ENCODE measurements at regions not wholly inside any gene's neighbourhood (a gene's known extent, or its start where the extent isn't known, plus 50 kb on each side); places are given as distances from the start of the nearest gene placed in this dataset.

GRCh38 chr6:25002326-25003091 lies 66.7 kb upstream of the RIPOR2 start:
- peak overlapping the region; percentile 33 for H3K27ac Mint-ChIP-seq
- H3K4me1 Mint-ChIP-seq (ENCODE audit: unreplicated experiment): peaks cover 10% of the 10 kb centered on the region
- DNase-seq (ENCODE audit: extremely low spot score, unreplicated experiment): no peak
- H3K36me3 Mint-ChIP-seq: no peaks in the 10 kb centered on the region
- TF ChIP-seq CTCF (conservative IDR thresholded peaks at IDR 0.05): no peak
- H3K27me3 Mint-ChIP-seq: no peaks in the 10 kb centered on the region
- H3K9me3 Mint-ChIP-seq: no peaks in the 10 kb centered on the region
- peak overlapping the region; percentile 26 for H3K4me3 Mint-ChIP-seq

- Mint-ChIP-seq H3K27me3 (no peaks in the 10 kb centered on the region), H3K27ac (no peak overlapping the region), H3K4me3 (no peak overlapping the region), H3K9me3 (no peaks in the 10 kb centered on the region), H3K36me3 (no peaks in the 10 kb centered on the region), H3K4me1 (ENCODE audit: unreplicated experiment) (peaks cover 10% of the 10 kb centered on the region)
- no peak for TF ChIP-seq CTCF (conservative IDR thresholded peaks at IDR 0.05)
- no peak for DNase-seq (ENCODE audit: extremely low spot score, unreplicated experiment)
These were observed 68.6 kb upstream of the RIPOR2 start for GRCh38 chr6:25004357-25004756.

- Mint-ChIP-seq H3K27ac (no peak overlapping the region), H3K27me3 (no peaks in the 10 kb centered on the region), H3K9me3 (no peaks in the 10 kb centered on the region), H3K36me3 (no peaks in the 10 kb centered on the region), H3K4me3 (no peak overlapping the region), H3K4me1 (ENCODE audit: unreplicated experiment) (peaks cover 10% of the 10 kb centered on the region)
- no peak for TF ChIP-seq CTCF (conservative IDR thresholded peaks at IDR 0.05)
- no peak for DNase-seq (ENCODE audit: extremely low spot score, unreplicated experiment)
These were observed 69.2 kb upstream of the RIPOR2 start for GRCh38 chr6:25005010-25005409.

GRCh38 chr6:25006075-25006474 lies 70.3 kb upstream of the RIPOR2 start:
- Mint-ChIP-seq H3K9me3 (no peaks in the 10 kb centered on the region), H3K4me1 (ENCODE audit: unreplicated experiment) (peaks cover 10% of the 10 kb centered on the region), H3K4me3 (no peak overlapping the region), H3K36me3 (no peaks in the 10 kb centered on the region), H3K27me3 (no peaks in the 10 kb centered on the region), H3K27ac (no peak overlapping the region)
- no peak for TF ChIP-seq CTCF (conservative IDR thresholded peaks at IDR 0.05)
- DNase-seq (ENCODE audit: extremely low spot score, unreplicated experiment): no peak

GRCh38 chr6:25006565-25007001 lies 70.8 kb upstream of the RIPOR2 start:
- Mint-ChIP-seq H3K4me3 (no peak overlapping the region), H3K27me3 (no peaks in the 10 kb centered on the region), H3K9me3 (no peaks in the 10 kb centered on the region), H3K4me1 (ENCODE audit: unreplicated experiment) (peaks cover 10% of the 10 kb centered on the region), H3K27ac (no peak overlapping the region), H3K36me3 (no peaks in the 10 kb centered on the region)
- no peak for TF ChIP-seq CTCF (conservative IDR thresholded peaks at IDR 0.05)
- DNase-seq (ENCODE audit: extremely low spot score, unreplicated experiment): no peak
